ENCODE measurements at regions not wholly inside any gene's neighbourhood (a gene's known extent, or its start where the extent isn't known, plus 50 kb on each side); places are given as distances from the start of the nearest gene placed in this dataset.

DNA sequence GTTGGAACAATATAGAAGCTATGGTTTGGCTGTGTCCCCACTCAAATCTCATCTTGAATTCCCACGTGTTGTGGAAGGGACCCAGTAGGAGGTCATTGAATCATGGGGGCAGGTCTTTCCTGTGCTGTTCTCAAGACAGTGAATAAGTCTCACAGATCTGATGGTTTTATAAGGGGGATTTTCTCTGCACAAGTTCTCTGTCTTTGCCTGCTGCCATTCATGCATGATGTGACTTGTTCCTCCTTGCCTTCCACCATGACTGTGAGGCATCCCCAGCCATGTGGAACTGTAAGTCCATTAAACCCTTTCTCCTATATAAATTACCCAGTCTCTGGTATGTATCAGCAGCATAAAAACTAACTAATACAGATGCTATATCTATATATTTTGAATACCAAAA lies 135.2 kb upstream of the EDNRA start:
- TF ChIP-seq, protein P1, sequence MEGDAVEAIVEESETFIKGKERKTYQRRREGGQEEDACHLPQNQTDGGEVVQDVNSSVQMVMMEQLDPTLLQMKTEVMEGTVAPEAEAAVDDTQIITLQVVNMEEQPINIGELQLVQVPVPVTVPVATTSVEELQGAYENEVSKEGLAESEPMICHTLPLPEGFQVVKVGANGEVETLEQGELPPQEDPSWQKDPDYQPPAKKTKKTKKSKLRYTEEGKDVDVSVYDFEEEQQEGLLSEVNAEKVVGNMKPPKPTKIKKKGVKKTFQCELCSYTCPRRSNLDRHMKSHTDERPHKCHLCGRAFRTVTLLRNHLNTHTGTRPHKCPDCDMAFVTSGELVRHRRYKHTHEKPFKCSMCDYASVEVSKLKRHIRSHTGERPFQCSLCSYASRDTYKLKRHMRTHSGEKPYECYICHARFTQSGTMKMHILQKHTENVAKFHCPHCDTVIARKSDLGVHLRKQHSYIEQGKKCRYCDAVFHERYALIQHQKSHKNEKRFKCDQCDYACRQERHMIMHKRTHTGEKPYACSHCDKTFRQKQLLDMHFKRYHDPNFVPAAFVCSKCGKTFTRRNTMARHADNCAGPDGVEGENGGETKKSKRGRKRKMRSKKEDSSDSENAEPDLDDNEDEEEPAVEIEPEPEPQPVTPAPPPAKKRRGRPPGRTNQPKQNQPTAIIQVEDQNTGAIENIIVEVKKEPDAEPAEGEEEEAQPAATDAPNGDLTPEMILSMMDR (IDR thresholded peaks at IDR 0.05), result no peak
- no peak for TF ChIP-seq POLR2A (IDR thresholded peaks at IDR 0.05)
- TF ChIP-seq POLR2AphosphoS5 (IDR thresholded peaks at IDR 0.05), result no peak

Data from prostate gland (tissue), 2 donors.